ENCODE measurements at regions not wholly inside any gene's neighbourhood (a gene's known extent, or its start where the extent isn't known, plus 50 kb on each side); places are given as distances from the start of the nearest gene placed in this dataset.

DNA sequence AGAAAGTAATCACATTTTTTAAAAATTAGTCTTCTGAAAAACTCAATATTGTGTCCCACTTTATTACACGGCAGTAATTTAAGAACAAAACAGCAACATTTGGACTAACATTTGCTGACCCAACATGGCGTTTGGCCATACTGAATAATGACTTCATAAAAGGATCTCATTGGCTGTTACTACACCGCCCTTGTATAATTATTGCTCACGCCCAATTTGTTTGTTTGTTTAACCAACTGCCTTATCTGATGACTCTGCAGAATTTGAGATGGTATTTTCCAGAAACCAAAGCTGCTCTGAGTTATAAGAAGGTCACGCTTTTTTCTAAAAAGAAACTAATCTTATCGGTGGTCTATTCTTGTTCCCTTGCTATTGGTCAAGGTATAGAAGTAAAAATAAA lies 200.2 kb upstream of the TARS1 start:
- DNase-seq (no peak), ATAC-seq (no peak)
- Histone ChIP-seq H3K9me3 (no peaks in the 10 kb centered on the region), H3K4me1 (peaks cover 0 to 16% (median 0%) of the 10 kb centered on the region in 9 donors), H3K4me3 (no peak overlapping the region), H3K27ac (no peak overlapping the region), H3K36me3 (no peaks in the 10 kb centered on the region), H3K27me3 (no peaks in the 10 kb centered on the region)
- intact Hi-C loops (cut with DNase I): no loop called here
- TF ChIP-seq, protein P1, sequence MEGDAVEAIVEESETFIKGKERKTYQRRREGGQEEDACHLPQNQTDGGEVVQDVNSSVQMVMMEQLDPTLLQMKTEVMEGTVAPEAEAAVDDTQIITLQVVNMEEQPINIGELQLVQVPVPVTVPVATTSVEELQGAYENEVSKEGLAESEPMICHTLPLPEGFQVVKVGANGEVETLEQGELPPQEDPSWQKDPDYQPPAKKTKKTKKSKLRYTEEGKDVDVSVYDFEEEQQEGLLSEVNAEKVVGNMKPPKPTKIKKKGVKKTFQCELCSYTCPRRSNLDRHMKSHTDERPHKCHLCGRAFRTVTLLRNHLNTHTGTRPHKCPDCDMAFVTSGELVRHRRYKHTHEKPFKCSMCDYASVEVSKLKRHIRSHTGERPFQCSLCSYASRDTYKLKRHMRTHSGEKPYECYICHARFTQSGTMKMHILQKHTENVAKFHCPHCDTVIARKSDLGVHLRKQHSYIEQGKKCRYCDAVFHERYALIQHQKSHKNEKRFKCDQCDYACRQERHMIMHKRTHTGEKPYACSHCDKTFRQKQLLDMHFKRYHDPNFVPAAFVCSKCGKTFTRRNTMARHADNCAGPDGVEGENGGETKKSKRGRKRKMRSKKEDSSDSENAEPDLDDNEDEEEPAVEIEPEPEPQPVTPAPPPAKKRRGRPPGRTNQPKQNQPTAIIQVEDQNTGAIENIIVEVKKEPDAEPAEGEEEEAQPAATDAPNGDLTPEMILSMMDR (IDR thresholded peaks at IDR 0.05): no peak
- 88 to 93% methylated on average over 6 of the region's 6 CpGs for WGBS, 2 donors

- whole genome bisulfite sequencing, 2 donors: 36 to 37% methylated on average over 4 of the region's 4 CpGs
- H3K4me3 ChIP-seq: no peak overlapping the region
- TF ChIP-seq, protein P1 (IDR thresholded peaks at IDR 0.05): no peak
- no peaks in the 10 kb centered on the region for H3K36me3 ChIP-seq
- ATAC-seq (peak in 5 of 8 donors; percentile 18 to 58 (median 50)), DNase-seq (no peak)
- intact Hi-C loops (cut with DNase I): no loop called here
- H3K27ac ChIP-seq: peak overlapping the region in 2 of 10 donors; percentile 5 to 61
- peaks cover 0 to 16% (median 0%) of the 10 kb centered on the region in 9 donors for H3K4me1 ChIP-seq
- no peaks in the 10 kb centered on the region for H3K9me3 ChIP-seq
- no peaks in the 10 kb centered on the region for H3K27me3 ChIP-seq
These were observed 199.0 kb upstream of the TARS1 start for GRCh38 chr5:33241802-33242201.

DNA sequence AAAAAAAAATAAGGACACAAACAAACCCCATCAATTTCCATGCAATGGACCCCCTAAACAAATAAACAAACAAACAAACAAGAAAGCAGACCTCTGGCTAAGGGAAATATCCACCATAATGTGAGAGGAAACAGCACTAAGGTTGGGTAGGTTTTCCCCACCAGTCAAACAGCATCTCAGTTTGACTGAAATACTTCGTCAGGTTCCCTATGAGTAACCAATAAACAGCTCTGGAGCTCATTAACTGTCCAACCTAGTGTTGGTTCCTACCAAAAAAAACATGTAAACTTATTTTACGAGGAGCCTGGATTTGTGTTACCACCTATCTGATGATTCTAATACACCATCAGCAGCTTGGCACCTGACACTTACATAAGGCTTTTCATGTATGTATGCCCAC lies 198.5 kb upstream of the TARS1 start:
- ATAC-seq: no peak
- Histone ChIP-seq H3K4me3 (no peak overlapping the region), H3K4me1 (peaks cover 0 to 16% (median 0%) of the 10 kb centered on the region in 9 donors), H3K27ac (no peak overlapping the region), H3K9me3 (no peaks in the 10 kb centered on the region), H3K27me3 (no peaks in the 10 kb centered on the region), H3K36me3 (no peaks in the 10 kb centered on the region)
- intact Hi-C loops (cut with DNase I): no loop called here
- TF ChIP-seq, protein P1 (IDR thresholded peaks at IDR 0.05): no peak
- WGBS, 2 donors: 91 to 96% methylated on average over 2 of the region's 2 CpGs
- DNase-seq: no peak

GRCh38 chr5:33244441-33245150 lies 196.2 kb upstream of the TARS1 start:
- H3K27me3 ChIP-seq: no peaks in the 10 kb centered on the region
- no peak for DNase-seq
- H3K4me3 ChIP-seq: no peak overlapping the region
- TF ChIP-seq, protein P1 (IDR thresholded peaks at IDR 0.05): no peak
- H3K27ac ChIP-seq: no peak overlapping the region
- 69 to 71% methylated on average over 4 of the region's 4 CpGs for WGBS, 2 donors
- H3K9me3 ChIP-seq: no peaks in the 10 kb centered on the region
- no peaks in the 10 kb centered on the region for H3K36me3 ChIP-seq
- ATAC-seq: no peak
- H3K4me1 ChIP-seq: peaks cover 0 to 12% (median 0%) of the 10 kb centered on the region in 9 donors
- intact Hi-C loops (cut with DNase I): no loop called here

Data from heart right ventricle (tissue), 16 donors.